ENCODE measurements at regions not wholly inside any gene's neighbourhood (a gene's known extent, or its start where the extent isn't known, plus 50 kb on each side); places are given as distances from the start of the nearest gene placed in this dataset.

GRCh38 chr6:18988636-18989035, 601.5 kb downstream of the RNF144B start (continued):
- TF ChIP-seq MAFK (IDR thresholded peaks at IDR 0.05; ENCODE audit: low read depth, low read length) (no peak), CHD2 (IDR thresholded peaks at IDR 0.05; ENCODE audit: low read length) (no peak), POLR2AphosphoS5 (IDR thresholded peaks at IDR 0.05; ENCODE audit: low read depth, low read length) (no peak), CREB1 (IDR thresholded peaks at IDR 0.05) (no peak)

All from H1 (cell line).